WTC11 (cell line): ENCODE measurements at regions not wholly inside any gene's neighbourhood (a gene's known extent, or its start where the extent isn't known, plus 50 kb on each side); places are given as distances from the start of the nearest gene placed in this dataset.

Source experiments
- ATAC-seq: fragments of 200-7000 bp; cut with Tn5 transposase; 2 replicates; pipeline ENCODE4 v1.10.0; 2021; ENCODE audit warnings: mild to moderate bottlenecking, moderate library complexity
- CTCF ChIA-PET: fragments of 300-600 bp; sonication (Branson Sonifier 250); formaldehyde crosslinking; loops from one replicate; lab custom pipeline; 2021; ENCODE audit warnings: antibody characterized with exemption; lab: Charles Lee
- POLR2A ChIA-PET: fragments of 350-600 bp; sonication (Branson Sonifier 250); formaldehyde crosslinking; loops from one replicate; lab custom pipeline; 2021; ENCODE audit warnings: antibody characterized with exemption; lab: Charles Lee
- DNase-seq: peaks from one replicate; pipeline ENCODE4 v3.0.0; 2021; ENCODE audit warnings: low spot score
- H3K27ac Mint-ChIP-seq: 2 replicates; pipeline ENCODE4 v1.8.0; 2021; ENCODE audit warnings: mixed read lengths
- H3K27me3 Mint-ChIP-seq: 2 replicates; pipeline ENCODE4 v1.8.0; 2021; ENCODE audit warnings: low read depth, mild to moderate bottlenecking, moderate library complexity, mixed read lengths
- H3K36me3 Mint-ChIP-seq: 2 replicates; pipeline ENCODE4 v1.8.0; 2021; ENCODE audit warnings: mixed read lengths
- H3K4me1 Mint-ChIP-seq: 2 replicates; pipeline ENCODE4 v1.8.0; 2022; ENCODE audit warnings: mixed read lengths
- H3K4me3 Mint-ChIP-seq: 2 replicates; pipeline ENCODE4 v1.8.0; 2021; ENCODE audit warnings: mild to moderate bottlenecking, moderate library complexity, mixed read lengths
- H3K9me3 Mint-ChIP-seq: 2 replicates; pipeline ENCODE4 v1.8.0; 2021; ENCODE audit warnings: mixed read lengths
- AR ChIP-seq: fragments of 250-450 bp; sonication (Bioruptor Pico); IDR thresholded peaks from 2 replicates; pipeline ENCODE4 v1.9.0; 2021; ENCODE audit warnings: mild to moderate bottlenecking
- ERG ChIP-seq: fragments of 250-450 bp; sonication (Bioruptor Pico); IDR thresholded peaks from 2 replicates; pipeline ENCODE4 v1.8.0; 2021; ENCODE audit warnings: mild to moderate bottlenecking
- FOXK1 ChIP-seq: sonication (generic); formaldehyde crosslinking; IDR thresholded peaks from 2 replicates; pipeline ENCODE4 v1.8.0; 2022; ENCODE audit warnings: mild to moderate bottlenecking, moderate library complexity, missing genetic modification reagents
- GRHL2 ChIP-seq: fragments of 250-450 bp; sonication (Bioruptor Pico); IDR thresholded peaks from 2 replicates; pipeline ENCODE4 v1.8.0; 2022; ENCODE audit warnings: mild to moderate bottlenecking, moderate library complexity; ENCODE audit not compliant: insufficient replicate concordance, severe bottlenecking
- HMGXB4 ChIP-seq: sonication (generic); formaldehyde crosslinking; IDR thresholded peaks from 2 replicates; pipeline ENCODE4 v1.8.1; 2023; ENCODE audit warnings: mild to moderate bottlenecking, moderate library complexity, missing genetic modification reagents
- MAX ChIP-seq: sonication (generic); formaldehyde crosslinking; IDR thresholded peaks from 2 replicates; pipeline ENCODE4 v1.8.0; 2022; ENCODE audit warnings: mild to moderate bottlenecking, missing genetic modification reagents
- MYBL2 ChIP-seq: sonication (generic); formaldehyde crosslinking; IDR thresholded peaks from 2 replicates; pipeline ENCODE4 v1.8.1; 2023; ENCODE audit warnings: mild to moderate bottlenecking, moderate library complexity, missing genetic modification reagents
- NFATC4 ChIP-seq: fragments of 250-450 bp; sonication (Bioruptor Pico); IDR thresholded peaks from 2 replicates; pipeline ENCODE4 v1.9.0; 2021; ENCODE audit warnings: mild to moderate bottlenecking
- TP53 ChIP-seq: sonication (generic); formaldehyde crosslinking; IDR thresholded peaks from 2 replicates; pipeline ENCODE4 v1.8.1; 2023; ENCODE audit warnings: mild to moderate bottlenecking, missing genetic modification reagents
- USF2 ChIP-seq: sonication (generic); formaldehyde crosslinking; IDR thresholded peaks from 2 replicates; pipeline ENCODE4 v1.8.1; 2023; ENCODE audit warnings: mild to moderate bottlenecking, missing genetic modification reagents, moderate library complexity
- ZMAT4 ChIP-seq: fragments of 250-450 bp; sonication (Bioruptor Pico); IDR thresholded peaks from 2 replicates; pipeline ENCODE4 v1.9.0; 2021; ENCODE audit warnings: mild to moderate bottlenecking
- ZNF263 ChIP-seq: sonication (generic); formaldehyde crosslinking; IDR thresholded peaks from 2 replicates; pipeline ENCODE4 v1.8.1; 2022; ENCODE audit warnings: low read depth, mild to moderate bottlenecking, moderate library complexity, missing genetic modification reagents
- ZNF317 ChIP-seq: sonication (generic); formaldehyde crosslinking; IDR thresholded peaks from 2 replicates; pipeline ENCODE4 v1.8.1; 2023; ENCODE audit warnings: low read depth, mild to moderate bottlenecking, moderate library complexity, missing genetic modification reagents, borderline replicate concordance
- ZNF396 ChIP-seq: fragments of 250-450 bp; sonication (Bioruptor Pico); IDR thresholded peaks from 2 replicates; pipeline ENCODE4 v1.8.0; 2021; ENCODE audit warnings: mild to moderate bottlenecking, moderate library complexity, borderline replicate concordance
- ZNF532 ChIP-seq: fragments of 250-450 bp; sonication (Bioruptor Pico); IDR thresholded peaks from 2 replicates; pipeline ENCODE4 v1.9.0; 2021; ENCODE audit warnings: mild to moderate bottlenecking, borderline replicate concordance

- Mint-ChIP-seq H3K4me1 (peaks cover 15% of the 10 kb centered on the region), H3K9me3 (no peaks in the 10 kb centered on the region), H3K4me3 (no peak overlapping the region), H3K27ac (no peak overlapping the region), H3K27me3 (no peaks in the 10 kb centered on the region), H3K36me3 (no peaks in the 10 kb centered on the region)
- DNase-seq (no peak), ATAC-seq (no peak)
- CTCF ChIA-PET = interaction anchor here (1.0 kb wide), 1 partner anchor 9 kb away, joined by 3 read pairs; no protein-coding TSS in a partner anchor
- TF ChIP-seq ZNF263 (no peak), TP53 (no peak), ZNF317 (CRISPR knock-in tag) (no peak), USF2 (CRISPR knock-in tag) (no peak), NFATC4 (CRISPR knock-in tag) (no peak), AR (no peak), ZNF532 (no peak), ZMAT4 (CRISPR knock-in tag) (no peak), GRHL2 (CRISPR knock-in tag) (no peak), FOXK1 (CRISPR knock-in tag) (no peak), HMGXB4 (no peak), ERG (CRISPR knock-in tag) (no peak), MYBL2 (no peak), ZNF396 (CRISPR knock-in tag) (no peak), MAX (no peak)
- POLR2A ChIA-PET = interaction anchor here (0.5 kb wide), 1 partner anchor 12 kb away, joined by 3 read pairs; no protein-coding TSS in a partner anchor
Measured at GRCh38 chr1:208541225-208541855, 297.2 kb upstream of the PLXNA2 start.
